ENCODE measurements at regions not wholly inside any gene's neighbourhood (a gene's known extent, or its start where the extent isn't known, plus 50 kb on each side); places are given as distances from the start of the nearest gene placed in this dataset.
"Not testable (repeated sequence)": the region's sequence is repeated elsewhere in the genome, so short reads cannot be mapped to it uniquely, and the experiment has no call there.

DNA sequence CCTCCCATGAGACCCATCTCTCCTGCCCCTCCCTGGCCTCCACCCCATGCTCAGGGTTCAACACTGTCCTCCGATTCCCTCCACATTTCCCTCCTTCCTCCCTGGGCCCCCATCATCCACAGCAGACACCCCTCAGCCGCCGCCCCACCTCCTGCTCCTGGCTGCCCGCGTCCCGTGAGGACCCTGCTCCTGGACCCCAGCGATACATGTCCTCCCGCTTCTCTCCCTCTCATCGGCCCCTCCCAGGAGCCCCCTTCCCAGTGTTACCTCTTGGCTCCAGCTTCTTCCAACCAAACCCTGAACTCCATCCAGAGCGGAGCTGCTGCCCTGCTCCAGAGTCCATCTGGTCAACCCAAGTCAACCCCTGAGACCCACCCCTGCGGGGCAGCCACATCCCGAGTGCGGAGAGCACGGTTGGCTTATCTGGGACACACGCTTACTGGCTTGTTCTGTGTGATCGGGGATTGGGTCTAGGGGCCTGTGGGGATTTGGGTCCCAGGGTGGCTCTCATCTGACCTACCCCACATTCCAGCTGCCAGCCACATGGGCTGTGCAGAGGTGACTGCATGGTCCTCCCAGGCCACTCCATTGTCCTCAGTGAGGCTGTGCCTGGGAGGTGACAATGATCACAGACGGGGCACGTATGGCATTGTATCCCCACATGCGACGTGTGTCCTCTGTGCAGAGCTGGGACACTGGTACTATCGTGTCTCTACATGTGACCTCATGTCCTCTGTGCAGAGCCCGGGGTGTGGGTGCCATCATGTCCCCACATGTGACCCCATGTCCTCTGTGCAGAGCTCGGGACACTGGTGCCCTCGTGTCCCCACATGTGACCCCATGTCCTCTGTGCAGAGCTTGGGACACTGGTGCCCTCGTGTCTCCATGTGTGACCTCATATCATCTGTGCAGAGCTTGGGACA lies 333.6 kb downstream of the ADGRD1 start:
- no peak for DNase-seq (ENCODE audit: low read depth in 2 of 2)

DNA sequence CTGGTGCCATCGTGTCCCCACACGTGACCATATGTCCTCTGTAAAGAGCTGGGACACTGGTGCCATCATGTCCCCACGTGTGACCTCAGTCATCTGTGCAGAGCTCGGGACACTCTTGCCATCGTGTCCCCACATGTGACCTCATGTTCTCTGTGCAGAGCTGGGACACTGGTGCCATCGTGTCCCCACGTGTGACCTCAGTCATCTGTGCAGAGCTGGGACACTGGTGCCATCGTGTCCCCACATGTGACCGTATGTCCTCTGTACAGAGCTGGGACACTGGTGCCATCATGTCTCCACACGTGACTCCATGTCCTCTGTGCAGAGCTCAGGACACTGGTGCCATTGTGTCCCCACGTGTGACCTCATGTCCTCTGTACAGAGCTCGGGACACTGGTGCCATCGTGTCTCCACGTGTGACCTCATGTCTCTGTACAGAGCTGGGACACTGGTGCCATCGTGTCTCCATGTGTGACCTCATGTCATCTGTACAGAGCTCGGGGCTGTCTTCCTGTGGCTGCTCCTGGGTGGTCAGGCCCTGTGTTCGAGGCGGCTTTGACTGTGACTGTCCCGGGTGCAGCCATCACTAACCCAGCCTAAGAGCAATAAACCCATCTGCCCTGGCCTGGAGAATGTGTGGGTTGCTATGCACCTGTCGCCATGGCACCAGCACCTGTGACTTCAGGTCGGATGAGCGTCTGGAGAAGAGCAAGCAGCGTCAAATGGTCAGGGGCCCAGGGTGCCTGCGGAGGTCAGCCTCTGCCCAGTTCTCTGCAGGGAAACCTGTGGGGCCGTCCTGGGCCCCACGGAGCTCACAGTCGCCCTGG lies 334.4 kb downstream of the ADGRD1 start:
- no peak for DNase-seq (ENCODE audit: low read depth in 2 of 2)

DNA sequence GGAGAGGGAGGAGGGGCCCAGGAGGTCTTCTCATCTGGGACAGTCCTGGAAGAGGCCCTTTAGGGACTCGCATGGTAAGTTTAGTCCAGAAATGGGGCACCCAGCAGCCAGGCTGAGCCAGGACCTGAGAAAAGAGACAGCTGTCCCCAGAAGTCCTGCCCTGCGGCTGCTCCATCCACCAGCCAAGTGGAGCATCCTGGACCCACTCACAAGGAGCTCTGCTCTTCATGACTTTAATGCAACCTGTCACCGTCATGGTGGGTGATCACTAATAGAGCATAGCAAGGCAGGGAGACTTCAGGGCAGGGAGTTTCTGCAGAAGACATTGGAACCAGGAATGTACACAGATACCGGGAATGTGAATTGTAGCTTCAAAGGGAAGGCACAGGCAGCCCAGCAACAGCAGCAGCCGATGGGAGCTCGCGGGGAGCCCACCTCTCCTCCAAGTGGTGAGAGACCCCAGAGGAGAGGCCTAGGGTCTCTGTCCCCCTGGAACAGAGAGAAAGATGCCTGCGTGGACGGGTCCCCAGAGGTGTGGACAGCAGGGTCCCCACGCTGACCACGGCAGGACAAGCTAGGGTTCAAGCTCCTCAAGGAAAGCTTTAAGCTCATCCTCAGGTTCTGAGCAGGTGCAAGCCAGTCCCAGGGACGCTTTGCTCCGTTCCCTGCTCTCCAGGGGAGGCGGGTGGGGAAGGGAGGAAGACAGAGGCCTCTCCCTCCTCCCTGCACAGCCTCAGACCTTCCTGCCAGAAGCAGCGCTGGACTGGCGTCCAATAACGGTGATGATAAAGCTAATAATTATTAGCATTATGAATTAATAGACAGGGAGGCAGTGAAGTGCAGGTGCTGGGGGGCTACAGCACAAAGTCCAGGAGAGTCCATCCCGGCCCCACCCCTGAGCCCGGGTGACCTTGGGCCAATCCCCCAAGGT lies 335.3 kb downstream of the ADGRD1 start:
- not testable (repeated sequence) for DNase-seq (ENCODE audit: low read depth in 2 of 2)

DNA sequence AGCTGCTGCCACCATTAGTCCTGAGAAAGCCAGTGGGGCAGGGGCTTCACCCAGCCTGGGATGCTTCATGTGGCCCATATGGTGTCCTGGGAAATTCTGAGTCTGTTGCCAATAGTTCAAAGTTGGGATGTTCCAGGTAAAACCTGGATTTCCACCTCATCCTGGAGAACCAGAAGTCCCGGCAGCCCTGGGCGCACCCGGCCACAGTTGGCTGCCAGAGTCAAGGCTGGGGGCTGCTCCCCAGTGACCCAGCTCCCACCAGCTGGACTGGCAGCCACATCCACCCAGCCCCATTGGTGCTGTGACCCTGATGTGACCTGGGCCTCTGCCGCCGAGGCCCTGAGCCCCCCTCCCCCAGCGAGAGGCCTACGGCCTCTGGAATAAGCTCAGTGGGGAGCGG lies 336.1 kb downstream of the ADGRD1 start:
- not testable (repeated sequence) for DNase-seq (ENCODE audit: low read depth in 2 of 2)

DNA sequence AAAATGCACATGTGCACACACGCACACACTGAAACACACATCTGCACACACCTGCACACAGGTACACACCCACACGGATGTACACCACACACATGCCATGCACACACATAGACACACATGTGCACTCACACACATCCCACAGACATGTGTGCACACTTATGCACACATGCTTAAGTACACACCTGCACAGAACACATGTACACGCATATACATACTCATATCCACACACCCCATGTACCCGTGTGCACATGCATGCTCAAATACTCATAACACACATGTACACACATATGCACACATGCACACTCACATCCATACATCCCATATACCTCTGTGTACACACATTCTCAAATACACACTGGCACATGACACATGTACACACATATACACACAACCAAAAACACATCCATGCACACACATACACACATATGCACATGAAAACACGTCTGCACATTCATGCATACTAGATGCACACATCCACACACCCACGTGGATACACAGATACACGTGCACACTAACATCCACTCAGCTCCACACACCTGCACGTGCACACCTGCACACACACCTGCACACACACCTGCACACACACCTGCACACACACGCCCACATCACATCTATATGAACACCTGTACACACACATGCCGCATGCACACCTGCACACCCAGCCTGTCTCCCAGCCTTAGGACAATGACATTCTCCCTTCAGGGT lies 336.7 kb downstream of the ADGRD1 start:
- no peak for DNase-seq (ENCODE audit: low read depth in 2 of 2)

DNA sequence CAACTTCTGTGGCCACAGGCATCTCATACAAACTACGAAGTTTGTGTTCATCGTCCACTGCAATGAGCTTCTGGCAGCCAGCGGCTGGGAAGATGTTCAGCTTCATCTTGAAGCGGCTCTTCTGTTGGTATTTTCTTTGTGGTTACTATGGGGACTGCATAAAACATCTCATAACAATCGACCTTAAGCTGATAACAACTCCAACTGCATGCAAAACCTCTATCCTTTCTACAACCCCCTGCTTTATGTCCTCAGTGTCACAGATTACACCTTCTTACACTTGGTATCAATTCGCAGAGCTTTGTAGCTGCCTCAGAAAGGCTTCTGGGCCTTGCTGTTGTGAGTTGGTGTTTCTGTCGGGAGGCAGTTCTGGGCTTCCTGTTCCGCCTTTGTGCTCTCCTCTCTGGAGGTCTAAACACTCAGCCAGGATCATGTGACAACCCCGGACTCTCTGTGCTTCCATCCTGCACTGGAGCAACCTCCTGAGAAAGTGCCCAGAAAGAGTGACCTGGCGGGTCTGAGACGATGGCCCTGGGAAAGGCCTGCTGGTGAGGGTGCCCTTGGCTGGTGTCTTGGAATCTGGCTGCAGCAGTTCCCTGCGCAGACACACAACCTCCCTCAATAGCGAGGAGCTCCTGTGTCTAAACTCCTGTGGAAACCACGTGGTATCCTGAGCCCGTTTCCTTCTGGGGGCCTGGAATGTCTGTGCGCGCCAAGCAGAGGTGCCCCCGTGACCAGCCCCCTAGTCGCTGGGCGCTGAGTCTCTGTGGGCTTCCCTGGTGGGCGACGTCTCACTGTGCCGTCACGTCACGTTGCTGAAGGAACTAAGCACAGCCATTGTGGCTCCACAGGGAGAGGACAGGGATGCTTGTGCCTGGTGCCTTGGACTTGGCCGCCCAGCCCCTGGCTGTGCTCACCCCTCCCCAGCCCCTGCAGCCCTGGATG lies 339.6 kb downstream of the ADGRD1 start:
- not testable (repeated sequence) for DNase-seq (ENCODE audit: low read depth in 2 of 2)

DNA sequence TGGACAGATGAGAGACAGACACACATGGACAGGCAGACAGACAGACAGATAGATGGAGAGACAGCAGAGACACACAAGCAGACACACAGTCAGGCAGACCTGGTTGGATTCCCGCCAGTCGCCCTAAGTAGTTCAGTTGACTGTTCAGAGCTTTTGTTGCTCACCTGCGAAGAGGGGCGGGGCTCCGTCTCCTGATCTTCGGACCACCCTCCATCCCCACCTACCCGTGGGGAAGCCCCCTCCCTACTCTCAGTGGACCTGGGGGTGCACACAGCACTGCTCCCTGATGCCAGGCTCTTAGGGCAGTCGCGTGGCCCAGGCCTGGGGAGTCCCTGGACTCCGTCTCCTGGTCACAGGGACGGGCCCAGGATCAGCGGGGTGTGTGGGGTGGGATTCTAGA lies 341.0 kb downstream of the ADGRD1 start:
- DNase-seq (ENCODE audit: low read depth in 2 of 2), result not testable (repeated sequence)

DNA sequence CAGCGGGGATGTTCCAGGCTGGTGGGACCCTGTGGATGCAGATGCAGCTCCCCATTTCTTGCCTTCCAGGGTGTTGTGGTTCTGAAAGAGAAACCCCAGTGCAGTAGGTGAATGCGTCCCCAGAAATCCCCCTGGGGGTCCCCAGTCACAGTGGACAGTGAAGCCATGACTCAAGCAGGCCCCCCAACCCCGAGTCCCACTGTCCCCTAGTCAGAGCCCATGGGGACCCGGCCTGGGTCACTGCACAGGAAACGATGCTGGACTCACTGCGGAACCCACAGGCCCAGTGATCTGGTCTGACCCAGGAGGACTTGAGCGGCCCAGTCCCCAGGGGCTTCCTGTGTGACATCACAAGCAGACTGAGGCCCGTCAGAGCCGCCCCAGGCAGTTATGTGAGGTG lies 341.4 kb downstream of the ADGRD1 start:
- not testable (repeated sequence) for DNase-seq (ENCODE audit: low read depth in 2 of 2)

DNA sequence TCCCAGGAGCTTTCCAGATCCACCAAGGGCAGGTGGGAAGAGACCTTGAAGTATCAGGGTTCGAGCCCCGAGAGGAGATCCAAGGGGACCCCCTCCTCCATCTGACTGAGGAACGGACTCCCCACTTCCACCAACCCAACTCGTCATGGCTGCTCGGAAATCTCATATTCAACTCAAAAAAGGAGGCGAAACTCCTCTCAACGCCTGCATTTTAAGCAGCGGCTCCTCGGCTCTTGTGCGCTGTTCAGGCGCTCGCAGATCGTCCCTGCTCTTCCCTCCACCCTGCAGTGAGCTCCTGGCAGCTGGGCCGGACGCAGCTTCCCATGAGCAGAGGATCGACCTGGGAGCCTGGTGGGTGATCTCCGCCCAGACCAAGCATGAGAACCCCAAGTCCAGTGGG lies 341.9 kb downstream of the ADGRD1 start:
- not testable (repeated sequence) for DNase-seq (ENCODE audit: low read depth in 2 of 2)

DNA sequence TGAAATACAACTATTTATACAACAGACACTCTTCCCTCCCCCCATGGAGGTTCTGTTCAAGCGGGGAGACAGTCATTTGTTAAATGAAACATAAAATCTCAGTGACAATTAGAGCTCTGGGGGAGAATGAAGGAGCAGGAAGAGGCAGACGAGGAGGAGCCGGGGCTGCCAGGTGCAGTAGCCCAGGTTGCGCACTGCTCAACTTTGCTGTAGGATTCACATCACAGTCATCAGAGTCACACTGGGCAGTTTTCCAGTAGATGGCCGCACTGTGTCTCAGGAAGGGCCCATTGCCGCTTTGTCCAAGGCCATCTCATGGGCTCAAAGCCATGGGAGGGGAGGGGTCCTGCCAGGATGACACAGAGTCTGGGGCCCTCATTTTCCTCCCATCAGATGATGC lies 342.4 kb downstream of the ADGRD1 start:
- DNase-seq (ENCODE audit: low read depth in 2 of 2), result not testable (repeated sequence)

DNA sequence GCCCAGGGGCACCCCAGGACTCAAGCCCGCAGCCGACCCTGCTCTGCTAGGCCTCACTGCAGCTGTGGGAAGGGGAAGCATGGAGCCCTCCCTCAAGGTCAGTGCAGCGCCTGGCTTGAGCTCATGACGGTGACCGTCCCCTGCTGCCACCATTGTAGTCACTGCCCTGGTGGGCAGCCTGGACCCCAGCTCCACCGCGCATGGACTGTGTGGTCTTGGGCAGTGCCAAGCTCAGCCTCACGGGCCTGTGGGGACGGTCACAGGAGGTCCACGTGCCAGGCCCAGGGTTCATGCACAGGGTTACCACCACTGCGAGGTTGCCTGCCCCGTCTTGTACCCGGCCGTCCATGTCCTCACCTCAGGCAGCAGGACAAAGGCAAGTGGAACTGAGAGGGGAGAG lies 342.9 kb downstream of the ADGRD1 start:
- not testable (repeated sequence) for DNase-seq (ENCODE audit: low read depth in 2 of 2)

DNA sequence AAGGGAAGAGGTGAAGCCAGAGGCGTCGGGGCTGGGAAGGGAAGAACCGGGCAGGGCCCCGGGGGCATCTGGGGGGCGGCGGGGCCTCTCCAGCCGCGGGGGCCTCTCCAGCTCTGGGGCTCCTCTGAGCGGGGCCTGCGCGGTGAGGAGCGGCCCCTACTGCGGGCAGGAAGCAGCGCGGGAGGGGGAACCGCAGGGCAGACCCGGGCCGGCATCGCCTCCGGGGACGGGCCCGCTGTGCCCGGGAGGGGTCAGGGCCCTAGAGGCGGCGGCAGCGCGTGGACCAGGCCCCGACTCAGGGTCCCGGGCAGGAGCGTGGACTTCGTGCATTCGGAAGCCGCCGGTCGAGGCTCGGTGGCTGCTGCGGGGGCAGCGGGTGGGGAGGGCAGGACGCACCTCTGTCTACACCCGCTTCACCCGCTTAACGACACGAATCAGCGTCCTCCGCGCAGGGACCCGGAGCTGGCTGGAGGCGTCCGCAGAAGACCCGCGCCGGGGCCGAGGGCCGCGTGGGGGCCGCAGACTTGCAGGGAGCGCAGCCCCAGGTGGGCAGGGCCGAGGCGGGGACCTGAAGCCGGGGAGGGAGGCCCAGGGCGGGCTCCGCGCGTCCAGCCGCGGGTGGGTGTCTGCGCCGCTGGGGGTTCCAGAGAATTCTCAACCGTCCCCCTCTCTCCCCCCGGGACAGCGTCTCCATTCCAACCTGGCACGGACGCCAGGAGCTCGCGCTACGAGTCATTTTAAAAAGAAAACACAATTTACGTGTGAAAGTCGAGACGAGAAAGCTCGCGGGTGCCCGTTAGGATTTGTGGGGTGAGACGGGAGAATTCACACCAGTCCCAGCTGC lies 345.0 kb downstream of the ADGRD1 start:
- not testable (repeated sequence) for DNase-seq (ENCODE audit: low read depth in 2 of 2)

DNA sequence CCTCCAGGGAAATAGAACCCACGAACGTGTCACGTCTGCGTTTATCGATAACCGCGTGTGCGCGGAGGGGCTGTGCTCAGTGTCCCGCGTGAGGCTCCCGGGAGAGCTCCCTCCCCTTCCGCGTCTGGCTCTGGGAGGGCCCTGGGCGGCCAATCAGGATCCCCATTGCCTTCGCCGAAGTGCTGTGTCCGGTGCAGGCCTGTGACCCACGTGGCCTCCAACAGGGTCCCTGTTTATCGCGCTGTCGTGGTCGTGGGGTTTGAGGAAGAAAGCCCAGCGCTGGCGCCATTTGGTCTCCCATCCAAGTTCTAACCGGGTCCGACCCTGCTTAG lies 345.6 kb downstream of the ADGRD1 start:
- DNase-seq (ENCODE audit: low read depth in 2 of 2), result not testable (repeated sequence)

DNA sequence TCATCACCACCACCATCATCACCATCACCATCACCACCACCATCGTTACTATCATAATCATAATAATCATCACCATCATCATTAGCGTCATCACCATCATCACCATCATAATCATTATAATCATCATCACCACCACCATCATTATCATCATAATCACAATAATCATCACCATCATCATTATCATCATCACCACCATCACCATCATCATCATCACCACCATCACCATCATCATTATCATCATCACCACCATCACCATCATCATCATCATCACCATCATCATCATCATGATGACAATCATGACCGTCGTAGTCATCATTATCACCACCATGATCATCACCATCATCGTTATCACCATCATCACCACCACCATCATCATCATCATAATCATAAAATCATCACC lies 349.9 kb downstream of the ADGRD1 start:
- DNase-seq (ENCODE audit: low read depth in 2 of 2), result not testable (repeated sequence)

DNA sequence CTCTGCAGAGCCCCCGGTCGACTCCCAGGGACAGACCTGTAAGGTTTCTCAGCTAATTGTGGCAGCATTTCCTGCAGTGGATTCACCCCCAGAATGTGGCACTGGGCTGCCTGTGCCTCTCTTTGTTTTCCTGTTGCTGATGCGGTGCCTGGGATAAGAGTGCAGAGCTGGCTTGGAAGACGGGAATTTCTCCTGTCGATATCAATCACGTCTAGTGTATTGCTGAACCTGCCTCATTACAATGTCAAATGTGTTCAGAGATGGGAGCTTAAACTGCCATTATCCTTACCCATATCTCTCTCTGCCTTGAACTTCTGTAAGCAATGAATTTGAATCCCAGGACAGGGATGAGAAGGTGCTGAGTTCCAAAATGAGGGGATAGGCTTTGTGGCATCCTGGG lies 350.9 kb downstream of the ADGRD1 start:
- not testable (repeated sequence) for DNase-seq (ENCODE audit: low read depth in 2 of 2)

DNA sequence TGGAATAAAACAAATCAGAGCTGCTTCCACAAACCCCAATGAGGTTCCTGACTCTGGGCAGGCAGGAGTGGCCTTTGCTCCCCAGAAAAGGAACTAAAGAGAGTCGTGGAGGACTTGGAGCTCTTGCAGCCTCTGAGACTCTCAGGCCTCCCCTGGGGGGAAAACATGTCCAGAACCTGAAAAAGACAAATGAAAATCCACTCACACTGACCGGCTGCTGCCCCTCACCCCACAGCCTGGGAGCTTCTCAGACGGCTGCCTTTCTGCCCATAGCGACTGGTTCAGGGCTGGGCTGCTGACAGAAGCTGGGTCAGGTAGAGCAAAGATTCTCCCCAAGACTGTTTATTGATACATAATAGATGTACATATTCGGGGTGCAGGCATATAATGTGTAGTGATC lies 356.0 kb downstream of the ADGRD1 start:
- DNase-seq (ENCODE audit: low read depth in 2 of 2), result no peak

DNA sequence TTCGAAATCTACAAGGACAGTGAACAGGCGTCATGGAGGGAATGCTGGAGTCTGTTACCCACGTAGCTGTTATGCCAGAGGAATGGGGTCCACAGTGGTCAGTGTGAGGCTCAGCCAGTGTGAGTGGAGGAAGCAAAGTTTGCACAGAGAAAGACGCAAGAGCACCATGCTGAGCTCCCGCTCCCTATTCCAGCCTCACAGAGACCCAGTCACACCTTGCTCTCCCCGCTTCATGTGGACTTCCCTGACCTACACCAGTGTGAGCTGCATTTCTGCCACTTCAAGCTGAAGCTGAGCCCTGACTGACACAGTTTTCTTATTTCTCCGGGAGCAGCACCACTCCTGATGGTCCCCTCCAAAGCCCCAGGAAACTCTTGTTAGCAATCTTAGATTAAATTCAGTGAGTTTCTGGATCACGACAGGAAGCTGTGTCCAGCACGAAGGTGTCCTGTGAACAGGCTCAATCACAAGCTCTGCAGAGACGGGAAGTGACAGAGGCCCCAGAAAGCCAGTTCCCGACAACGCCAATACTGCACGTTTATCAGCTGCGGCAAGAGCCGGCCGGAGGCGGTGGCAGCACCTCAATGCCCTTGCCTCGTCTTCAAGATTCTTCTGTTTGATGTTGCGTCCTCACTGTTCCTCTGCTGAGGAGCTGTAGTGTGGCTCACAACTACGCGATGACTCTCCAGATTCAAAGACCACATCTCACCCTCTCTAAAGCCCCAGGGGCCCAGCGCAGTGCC lies 356.7 kb downstream of the ADGRD1 start:
- DNase-seq (ENCODE audit: low read depth in 2 of 2), result not testable (repeated sequence)

DNA sequence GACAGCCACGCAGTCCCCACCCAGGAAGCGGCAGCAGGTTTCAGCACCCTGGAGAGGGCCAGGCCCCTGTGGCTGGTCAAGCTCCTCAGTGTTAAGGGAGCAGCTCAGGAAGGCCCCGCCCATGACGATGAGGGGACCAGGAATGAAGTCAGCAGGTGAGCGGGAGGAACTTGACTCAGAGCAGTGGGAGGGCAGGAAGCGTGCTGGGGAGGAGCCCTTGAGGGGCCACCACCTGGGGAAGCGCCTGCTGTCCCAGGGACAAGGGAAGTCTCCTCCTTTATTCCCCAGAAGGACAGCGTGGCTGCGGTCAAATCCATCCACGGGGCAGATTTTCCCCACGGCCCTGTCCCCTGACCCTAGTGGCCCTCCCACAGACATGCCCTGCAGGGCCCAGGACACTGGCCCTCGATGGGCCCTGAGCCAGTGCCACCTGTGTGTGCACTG lies 357.6 kb downstream of the ADGRD1 start:
- not testable (repeated sequence) for DNase-seq (ENCODE audit: low read depth in 2 of 2)
